ENCODE measurements at regions not wholly inside any gene's neighbourhood (a gene's known extent, or its start where the extent isn't known, plus 50 kb on each side); places are given as distances from the start of the nearest gene placed in this dataset.

DNA sequence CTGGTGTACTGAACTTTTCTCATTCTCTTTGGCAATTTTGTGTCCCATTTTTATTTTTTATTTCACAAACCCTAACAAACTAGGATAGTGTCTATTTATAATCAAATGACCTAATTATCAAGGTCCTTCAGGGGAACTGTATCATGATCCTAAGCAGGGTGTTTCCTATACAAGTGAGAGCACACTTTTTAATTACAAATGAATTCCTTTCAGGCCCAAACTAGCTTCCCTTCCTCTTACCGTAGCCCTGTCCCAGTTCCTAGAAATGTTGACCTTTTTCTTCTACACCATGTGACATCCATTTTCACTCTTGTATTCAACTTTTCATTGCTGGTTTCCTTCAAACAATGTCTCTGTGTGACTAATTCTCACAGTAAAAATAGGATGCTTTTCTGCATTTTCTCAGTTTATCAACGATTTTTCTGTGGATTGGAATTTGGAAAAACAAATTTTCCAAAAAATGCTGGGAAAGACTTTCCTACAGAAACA, 411.4 kb downstream of the CCDC91 start:
- DNase-seq = no peak

DNA sequence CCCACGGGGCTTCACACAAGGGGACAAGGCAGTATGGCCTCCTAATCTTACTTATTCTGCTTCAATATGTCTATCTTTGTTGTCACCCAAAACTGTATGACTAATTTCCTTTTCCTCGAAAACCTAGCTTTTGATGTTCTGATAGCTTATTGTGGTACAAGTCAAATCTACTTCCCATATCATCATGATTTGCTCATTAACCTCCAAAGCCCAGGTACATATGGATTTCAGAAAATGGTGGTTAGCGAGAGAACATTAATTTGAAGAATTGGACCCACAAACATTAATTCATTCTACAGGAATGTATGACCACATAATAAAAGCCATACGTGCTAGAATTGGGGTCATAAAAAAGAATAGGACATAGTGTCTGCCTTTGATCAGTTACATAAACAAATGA, 412.5 kb downstream of the CCDC91 start:
- no peak for DNase-seq

DNA sequence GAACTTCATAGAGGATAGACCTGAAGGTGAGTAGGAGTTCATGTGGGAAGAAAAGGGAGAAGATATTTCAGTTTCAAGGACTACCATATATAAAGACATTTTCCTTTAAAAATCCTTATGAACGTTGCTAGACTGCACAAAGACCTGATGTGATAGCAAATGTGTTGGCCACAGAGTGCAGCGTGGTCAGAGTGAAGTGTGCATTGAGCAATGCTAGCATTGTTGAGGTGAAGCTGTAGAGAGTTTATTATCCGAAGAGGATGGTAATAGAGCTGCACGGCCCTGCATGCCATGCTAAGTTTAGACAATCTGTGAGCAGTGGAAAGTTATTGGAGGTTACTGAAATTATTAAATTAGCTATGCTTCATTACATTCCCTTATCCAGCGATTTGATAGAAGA, 413.0 kb downstream of the CCDC91 start:
- DNase-seq = no peak

DNA sequence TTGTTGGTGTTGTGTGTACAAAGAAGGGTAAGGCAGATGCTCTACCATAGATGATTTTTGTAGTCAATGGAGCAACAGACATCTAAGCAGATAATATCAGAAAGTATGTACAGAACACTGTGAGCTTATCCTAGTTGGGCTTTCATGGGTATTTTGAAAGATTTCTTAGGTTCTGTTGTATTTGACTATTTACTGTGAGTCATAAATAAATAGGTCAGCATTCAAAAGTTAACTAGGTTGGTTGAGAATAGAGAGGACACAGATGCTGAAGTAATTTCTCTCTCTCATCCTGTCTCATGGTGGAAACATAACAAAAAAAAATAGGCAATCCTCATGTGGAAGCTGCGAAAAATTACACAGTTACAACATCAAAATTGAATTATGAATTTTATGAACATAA, 413.5 kb downstream of the CCDC91 start:
- no peak for DNase-seq

DNA sequence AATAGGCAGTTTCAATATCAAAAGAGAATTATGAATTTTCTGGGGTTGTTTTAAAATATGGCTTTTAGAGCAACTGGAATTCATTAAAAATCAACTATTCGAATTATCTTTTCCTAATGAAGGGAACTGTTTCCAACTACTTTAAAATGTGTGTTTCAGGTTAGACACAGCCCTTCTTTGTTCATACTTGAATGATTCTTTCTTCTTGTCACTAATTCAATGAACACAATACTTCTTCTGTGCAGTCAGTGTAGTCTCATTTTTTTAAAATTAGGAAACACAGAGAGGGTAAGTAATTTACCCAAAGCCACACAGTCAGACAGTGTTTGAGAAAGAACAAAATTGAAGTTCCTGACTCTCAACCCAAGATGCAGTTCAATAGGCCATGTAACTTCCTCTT, 414.0 kb downstream of the CCDC91 start:
- DNase-seq = no peak

DNA sequence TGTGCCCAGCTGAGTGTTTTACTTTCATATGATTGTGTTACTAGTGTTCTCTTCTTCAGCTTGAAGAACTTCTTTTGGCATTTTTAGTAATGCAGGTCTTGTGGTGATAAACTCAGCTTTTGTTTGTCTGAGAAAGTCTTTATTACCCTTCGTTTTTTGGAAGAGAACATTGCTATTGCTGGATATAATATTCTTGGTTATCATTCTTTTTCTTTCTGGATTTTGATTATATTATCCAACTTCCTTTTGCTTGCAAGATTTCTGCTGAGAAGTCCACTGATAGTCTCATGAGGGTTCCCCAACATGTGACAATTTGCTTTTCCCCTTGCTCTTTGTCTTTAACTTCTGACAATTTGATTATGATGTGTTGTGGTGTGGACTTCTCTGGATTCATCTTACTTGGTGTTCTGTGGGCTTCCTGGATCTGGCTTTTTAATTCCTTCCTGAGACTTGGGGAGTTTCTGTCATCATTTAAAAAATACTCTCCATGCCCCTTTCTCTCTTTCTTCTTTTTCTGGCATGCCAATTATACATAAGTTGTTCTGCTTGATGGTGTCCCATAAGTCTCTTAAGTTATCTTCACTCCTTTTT, 416.8 kb downstream of the CCDC91 start:
- DNase-seq = no peak

DNA sequence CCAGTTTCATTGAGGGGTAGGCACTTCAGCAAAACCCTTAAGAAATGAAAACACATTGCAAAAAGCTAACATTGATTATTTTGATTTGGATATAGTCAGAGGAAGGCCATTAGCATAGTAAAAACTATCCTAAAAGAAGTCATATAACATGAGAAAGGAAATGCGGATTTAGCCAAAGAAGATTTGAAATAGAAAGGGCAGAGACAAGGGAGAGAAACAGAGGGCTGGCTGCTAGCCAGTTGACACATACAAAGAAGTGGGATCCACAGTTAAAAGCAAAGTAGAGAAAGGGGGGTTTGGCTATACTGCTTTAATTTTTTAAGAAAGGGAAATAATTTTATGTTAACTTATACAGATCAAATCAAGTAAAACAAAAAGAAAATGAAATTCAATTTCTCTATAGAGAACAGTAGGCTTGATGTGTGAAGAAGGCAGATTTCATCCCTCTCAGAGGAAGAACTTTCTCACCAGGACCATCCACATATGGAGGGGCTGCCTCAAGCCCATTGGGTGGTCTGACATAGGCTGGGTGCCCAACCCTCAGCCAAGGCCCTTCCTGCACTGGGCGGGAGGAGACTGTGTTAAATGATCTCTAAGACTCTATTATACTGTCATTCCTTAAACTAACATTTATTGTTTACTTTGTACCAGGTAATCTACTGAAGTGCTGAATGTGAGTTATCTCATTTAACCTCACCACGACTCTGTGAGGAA, 420.3 kb downstream of the CCDC91 start:
- no peak for DNase-seq

DNA sequence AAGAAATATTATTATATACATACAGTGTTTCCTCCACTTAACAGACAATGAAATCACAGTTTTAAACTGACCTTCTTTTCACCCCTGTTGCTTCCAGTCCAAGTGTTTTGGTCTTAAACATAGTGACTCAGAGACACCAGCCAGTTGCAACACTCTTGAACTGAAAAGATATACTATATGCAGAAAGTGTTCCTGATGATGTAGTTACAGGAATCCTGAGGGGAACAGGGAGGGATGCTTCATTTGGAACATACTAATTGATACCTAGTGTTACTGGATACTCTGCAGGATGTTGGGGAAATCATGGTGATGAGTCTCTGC, 420.8 kb downstream of the CCDC91 start:
- DNase-seq = no peak

DNA sequence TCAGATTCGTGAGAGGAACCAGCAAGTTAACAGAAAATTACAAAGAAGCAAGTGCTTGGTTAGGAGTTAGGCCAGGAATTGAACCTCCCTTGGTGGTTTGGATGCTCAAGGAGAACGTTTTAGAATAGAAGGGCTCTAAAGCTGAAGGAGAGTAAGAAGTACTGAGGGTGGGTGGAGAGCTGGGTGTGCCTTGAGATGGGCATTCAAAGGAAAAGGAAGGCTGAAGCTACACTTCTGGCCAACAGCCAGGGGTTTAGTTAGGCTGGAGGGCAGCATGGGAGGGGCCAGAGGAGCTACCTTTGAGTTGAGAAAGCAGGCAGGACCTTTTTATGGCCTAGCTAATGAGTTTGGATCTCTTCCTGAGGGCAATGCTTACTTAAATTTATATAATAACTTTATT, 421.2 kb downstream of the CCDC91 start:
- no peak for DNase-seq

DNA sequence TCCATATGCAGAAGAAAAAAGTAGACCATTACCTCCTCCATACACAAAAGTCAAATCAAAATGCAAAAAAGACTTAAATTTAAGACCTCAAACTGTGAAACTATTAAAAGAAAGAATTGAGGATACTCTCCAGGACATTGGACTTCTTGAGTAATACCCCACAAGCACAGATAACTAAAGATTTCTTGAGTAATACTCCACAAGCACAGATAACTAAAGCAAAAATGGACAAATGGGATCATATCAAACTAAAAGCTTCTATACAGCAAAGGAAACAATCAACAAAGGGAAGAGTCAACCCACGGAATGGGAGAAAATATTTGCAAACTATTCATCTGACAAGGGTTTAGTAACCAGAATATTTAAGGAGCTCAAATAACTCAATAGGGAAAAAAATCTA, 427.9 kb downstream of the CCDC91 start:
- DNase-seq = no peak

DNA sequence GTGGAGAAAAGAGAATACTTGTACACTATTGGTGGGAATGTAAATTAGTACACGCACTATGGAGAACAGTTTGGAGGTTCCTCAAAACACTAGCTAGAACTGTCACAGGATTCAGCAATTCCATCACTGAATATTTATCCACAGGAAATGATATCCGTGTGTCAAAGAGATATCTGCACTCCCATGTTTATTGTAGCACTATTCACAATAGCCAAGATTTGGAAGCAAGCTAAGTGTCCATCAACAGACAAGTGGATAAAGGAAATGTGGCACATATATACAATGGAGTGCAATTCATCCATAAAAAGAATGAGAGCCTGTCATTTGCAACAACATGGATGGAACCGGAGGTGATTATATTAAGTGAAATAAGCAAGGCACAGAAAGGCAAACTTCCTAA, 428.5 kb downstream of the CCDC91 start:
- DNase-seq = no peak

DNA sequence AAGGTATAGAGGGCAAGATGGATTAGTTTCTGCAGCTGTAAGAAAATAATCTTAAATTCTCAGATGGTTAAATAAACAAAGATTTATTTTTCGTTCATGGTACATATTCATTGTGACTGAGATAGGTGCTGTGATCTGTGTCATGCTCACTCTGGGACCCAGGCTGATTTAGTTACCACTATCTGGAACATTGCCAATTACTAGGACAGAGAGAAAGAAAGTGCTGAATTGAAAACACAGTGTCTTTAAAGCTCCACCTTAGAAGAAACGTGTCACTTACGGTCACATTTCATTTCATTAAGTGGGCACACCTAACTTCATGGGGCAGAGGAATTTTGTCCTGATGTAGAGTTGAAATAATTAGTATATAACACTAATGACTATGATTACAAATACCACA, 430.0 kb downstream of the CCDC91 start:
- DNase-seq = no peak

DNA sequence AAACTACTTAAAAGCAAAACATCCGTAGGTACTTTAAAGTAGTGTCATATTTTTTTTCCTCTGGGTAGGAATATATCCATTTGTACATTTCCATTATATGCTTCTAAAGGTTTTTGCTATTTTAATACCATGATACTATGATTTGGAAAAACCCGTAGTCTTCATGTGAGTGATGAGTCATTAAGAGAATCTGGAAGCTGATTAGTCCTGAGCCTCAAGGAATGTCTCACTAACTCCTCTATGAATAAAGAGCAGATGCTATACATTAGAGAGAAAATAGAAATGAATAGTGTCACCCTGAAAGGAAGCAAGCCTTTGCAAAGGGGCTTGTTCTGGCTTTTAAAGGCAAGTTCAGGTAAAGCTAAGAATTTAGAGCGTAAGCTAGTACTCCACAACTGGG, 432.1 kb downstream of the CCDC91 start:
- no peak for DNase-seq

DNA sequence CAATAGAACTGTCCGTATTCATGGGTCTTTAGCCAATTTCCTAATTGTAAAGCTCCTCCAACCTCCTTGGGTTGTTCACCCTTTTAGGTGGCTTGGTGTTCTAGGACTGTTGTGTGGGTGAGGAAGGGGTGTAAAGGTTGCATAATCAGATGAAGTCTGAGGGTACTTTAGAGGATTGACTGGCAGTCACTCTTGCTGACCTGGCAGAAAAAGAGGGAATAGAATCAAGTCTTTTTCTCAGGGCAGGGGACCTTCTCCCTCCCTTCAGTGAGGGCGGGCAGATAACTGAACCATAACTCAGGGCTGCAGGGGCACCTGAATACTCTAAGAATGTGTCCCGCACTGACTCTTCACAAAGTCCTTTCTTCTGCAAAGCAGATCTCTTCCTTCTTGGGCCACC, 436.2 kb downstream of the CCDC91 start:
- DNase-seq = no peak

DNA sequence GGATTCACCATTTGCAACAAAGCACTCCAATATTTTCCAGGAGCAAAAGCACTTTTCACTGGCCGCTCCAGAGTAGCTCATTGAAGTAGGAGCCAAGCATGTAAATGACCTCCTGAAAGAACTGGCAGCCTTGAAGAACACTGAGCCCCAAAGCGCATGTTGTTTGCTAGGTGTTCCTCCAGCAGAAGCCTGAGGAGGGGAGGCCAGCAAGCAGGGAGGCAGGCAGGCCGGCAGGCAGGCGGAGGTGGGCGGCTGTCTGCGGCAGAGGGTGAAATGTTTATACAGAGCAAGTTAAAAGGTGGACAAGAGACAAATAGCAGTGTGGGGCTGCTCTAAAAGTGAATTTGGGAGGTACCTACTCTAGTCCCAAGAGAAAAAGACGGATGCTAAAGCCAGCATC, 439.4 kb downstream of the CCDC91 start:
- DNase-seq = no peak

DNA sequence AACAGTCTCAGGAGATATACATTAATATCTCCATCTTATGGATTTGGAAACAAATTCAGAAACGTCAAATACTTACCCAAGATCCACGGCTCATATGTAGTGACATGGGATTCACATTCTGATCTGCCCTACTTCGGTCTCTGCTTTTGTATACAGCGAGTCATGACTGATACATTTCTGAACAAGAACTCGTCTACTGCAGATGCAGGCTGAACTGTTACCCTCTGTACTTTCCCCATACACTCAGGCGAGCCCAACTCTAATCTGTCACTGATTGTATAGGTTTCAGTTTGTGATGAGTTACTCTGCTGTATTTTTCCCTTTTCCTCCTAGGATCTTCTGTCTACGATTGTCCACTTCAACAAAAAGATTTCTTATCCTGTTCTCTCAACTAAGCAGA, 441.6 kb downstream of the CCDC91 start:
- DNase-seq = no peak

DNA sequence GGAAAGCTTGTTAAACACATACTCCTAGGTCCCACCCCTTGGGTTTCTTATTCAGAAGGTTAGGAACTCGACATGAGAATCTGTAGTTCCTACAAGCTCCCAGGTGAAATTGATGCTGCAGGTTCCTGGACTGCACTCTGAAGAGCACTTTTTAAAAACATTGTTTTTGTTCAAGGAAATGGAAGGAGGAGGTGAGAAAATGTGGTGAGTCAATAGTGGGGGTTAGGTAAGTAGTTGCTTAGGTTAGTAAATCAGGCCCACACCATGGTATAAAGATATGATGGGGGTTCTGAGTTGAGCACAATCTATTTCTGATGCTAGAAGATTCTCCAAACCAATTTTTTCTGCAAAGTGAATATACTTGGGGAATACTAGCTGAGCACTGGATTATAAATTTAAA, 450.3 kb downstream of the CCDC91 start:
- DNase-seq = no peak

DNA sequence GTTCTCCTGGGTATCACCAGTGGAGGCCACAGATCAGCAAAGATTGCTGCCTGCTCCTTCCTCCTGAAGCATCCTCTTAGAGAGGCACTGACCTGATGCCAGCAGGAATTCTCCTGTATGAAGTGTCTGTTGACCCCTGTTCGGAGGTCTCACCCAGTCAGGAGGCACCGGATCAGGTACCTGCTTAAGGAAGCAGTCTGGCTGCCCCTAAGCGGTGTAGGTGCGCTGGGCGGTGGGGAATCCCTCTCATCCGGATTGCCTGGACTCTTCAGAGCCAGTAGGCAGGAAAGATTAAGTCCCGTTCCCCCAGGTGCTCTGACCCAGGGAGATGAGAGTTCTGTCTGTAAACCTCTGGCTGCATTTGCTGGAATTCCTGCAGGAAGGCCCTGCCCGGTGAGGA, 455.2 kb downstream of the CCDC91 start:
- no peak for DNase-seq

DNA sequence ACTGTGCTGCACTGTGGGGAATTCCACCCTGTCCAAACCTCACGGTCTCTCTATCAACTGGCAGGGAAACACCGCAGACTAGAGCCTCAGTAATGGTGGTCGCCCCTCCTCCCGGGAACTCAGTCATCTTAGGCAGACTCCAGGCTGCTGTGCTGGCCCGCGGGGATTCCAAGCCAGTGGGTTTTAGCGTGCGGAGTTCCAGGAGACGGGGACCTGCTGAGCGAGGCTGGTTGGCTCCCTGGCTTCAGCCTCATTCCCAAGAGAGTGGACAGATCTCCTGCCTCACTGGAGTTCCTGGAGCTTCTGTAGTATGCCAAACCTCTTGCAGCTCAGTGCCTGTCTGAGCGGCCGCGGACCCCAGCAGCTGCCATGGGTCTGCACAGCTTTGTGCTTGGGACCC, 455.6 kb downstream of the CCDC91 start:
- DNase-seq = no peak

DNA sequence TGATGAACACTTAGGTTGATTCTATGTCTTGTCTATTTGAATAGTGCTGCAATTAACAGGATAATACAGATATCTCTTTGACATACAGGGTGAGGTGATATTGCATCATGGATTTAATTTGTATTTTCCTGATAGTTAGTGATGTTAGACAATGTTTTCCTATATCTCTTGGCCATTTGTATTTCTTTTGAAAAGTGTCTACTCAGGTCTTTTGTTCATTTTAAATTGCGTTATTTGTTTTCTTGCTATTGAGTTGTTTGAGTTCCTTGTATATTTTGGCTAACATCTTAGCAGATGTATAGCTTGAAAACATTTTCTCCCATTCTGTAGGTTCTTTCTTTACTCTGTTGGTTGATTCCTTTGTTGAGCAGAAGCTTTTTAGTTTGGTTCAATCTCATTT, 460.6 kb downstream of the CCDC91 start:
- DNase-seq = no peak

DNA sequence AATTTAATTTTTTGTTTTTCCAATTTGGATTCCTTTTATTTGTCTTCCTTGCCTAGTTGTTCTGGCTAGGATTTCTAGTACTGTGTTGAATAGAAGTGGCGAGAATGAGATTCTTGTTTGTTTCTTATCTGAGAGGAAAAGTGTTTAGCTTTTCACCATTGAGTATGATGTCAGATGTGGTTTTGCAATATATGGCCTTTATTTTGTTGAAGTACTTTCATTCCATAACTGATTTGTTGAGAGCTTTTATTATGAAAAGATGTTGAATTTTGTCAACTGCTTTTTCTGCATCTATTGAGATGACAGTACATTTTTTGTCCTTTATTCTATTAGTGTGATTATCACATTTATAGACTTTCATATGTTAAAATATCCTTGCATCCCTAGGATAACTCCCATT, 462.0 kb downstream of the CCDC91 start:
- no peak for DNase-seq

DNA sequence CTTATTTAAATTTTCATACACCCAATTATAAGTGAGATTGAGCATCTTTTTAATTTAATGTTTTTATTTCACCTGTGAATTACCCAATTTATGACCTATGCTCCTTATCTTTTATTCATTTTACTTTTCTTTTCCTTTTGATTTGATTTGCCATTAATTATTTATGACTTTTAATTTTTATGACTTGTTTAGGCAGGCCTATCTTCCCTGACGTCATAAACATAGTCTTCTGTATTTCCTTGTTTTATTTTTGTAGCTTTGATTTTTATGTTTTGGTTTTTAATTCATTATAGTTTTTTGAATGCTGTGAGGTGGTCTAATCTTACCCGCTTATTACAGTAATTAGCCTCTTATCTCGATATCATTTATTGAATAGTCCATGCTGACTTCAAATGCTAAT, 467.1 kb upstream of the FAR2 start:
- DNase-seq = no peak

DNA sequence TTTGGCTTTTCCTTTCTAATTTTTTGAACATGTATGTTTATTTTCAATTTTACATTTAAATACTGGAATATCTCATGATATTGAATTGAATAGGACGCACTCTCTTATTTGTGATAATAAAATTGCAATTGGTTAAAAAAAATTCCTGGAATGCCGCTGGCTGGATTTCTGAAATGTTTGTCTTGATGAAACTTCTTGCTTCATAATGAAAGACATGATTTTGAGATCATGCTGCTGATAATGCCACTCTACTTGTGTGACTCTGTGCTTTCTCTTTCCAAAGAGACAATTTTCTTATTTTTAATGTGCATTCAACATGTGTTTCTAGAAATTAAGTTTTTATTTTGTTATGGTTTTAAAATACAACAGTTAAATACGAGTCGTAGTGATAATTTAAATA, 465.7 kb upstream of the FAR2 start:
- DNase-seq = no peak

DNA sequence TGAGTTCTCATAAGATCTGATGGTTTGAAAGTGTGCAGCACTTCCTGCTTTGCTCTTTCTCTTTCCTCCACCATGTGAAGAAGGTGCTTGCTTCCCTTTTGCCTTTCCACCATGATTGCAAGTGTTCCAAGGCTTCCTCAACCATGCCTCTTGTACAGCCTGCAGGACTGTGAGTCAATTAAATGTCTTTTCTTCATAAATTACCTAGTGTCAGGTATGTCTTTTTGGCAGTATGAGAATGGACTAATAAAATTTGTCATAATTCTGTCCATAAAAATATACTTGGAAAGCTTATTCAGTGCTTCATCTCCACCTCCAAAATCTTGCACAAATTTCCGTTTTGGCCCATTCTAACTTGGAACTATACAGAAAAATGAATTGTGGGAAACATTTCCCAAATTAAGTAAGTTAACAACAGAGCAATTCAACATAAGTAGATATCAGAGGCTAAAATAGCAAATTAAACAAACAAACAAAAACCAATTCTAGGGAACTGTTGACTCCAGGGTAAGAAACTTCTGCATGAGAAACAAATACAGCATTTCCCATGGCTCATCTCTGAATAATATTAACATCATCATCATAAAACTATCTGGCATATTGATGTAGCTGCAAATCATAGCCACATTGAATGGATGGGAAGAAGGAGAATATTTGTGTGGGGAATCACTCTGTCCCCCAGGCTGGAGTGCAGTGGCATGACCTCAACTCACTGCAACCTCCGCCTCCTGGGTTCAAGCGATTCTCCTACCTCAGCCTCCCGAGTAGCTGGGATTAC, 459.5 kb upstream of the FAR2 start:
- no peak for DNase-seq

Measured in activated CD4-positive, alpha-beta T cell treated with anti-CD3 and anti-CD28 coated beads for 48 hours (primary cell).